ENCODE measurements at regions not wholly inside any gene's neighbourhood (a gene's known extent, or its start where the extent isn't known, plus 50 kb on each side); places are given as distances from the start of the nearest gene placed in this dataset.
"Not testable (repeated sequence)": the region's sequence is repeated elsewhere in the genome, so short reads cannot be mapped to it uniquely, and the experiment has no call there.

DNA sequence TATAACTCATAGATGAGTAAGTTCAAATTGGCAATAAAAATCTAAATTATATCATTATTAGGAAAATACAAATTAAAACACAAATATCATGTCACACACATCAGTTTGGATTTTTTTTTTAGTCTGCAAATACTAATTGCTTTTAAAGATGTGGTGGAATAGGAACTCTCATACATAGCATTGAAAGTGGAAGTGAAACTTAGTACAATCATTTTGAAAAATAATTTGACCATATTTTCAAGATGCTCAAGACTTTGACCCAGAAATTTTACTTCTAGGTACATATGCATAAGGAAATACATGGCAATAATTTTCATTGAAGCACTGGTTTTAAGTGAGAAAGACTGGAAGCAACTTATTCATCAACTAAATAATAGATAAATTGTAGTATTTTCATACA, 147.5 kb upstream of the SMIM31 start:
- no peak for ATAC-seq

DNA sequence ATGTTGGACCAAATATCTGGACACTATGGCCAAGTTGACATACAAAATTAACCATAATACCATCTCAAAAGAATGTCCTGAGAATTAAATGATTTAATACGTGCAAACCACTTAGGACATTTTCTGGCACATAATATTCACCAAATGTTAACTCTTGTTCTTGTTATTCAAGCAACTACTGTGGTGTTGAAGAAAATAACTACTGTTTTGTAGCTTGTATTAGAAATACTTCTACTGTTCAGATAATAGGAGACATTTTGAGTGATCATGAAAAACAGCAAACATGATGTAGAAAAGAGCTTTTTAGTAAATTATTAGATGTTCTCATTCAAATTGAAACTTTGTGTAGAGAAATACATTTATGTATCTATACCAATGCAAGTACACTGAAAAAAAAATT, 140.7 kb upstream of the SMIM31 start:
- no peak for ATAC-seq

DNA sequence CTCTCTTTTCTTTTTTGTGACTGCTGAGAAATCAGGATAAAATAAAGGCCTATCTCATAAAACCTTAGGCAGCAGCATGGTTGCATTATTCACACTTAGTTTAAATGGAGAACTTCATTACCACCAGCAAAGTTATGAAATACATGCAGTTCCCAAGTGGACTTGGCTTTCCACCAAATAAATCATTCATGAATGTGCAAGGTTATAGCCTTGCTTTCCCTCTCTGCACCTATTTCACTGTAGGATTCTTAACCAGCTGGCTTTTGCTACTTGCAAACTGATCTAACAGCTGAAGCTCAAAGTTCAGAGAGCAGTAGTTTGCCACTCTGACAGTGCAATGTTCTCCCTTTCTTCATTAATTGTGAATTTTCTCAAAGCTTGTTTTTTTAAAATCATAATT, 140.1 kb upstream of the SMIM31 start:
- ATAC-seq, result no peak

DNA sequence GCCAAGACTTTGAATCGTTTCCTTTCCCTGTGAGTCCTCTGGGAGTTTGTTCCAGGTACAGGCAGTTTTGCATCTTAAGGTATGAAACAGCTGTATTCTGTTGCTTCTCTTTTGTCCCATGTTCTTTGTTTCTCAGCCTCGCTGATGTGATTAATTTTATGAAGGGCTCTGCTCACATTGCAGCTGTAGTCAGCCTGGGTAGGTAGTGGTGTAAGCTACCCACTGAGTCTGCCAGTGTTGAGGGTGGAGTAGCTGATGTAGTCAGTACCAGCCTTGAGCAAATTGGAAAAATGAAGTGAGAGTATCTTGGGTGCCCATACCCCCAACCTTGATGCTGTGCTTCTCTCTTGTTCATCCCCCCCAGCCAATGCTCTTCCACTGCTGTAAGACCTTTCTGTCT, 139.6 kb upstream of the SMIM31 start:
- ATAC-seq, result no peak

DNA sequence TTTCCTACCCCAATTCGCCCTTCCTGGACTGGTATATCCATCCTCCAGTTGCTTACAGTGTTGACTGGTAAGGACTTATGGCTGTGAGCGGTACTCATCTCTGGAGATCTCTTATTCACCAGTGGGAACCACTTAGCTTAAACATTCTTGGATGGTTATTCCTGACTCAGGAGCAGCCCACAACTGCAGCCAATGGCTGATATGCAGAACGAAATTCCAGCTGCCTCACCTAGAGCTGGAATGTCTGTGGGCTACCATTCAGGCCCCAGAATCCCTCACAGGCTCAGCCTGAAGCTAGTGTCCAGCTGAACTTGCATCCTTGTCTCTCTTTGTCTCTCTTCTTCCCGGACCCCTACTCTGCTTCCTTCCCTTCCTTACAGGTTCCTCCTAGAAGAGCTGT, 138.9 kb upstream of the SMIM31 start:
- ATAC-seq, result no peak

DNA sequence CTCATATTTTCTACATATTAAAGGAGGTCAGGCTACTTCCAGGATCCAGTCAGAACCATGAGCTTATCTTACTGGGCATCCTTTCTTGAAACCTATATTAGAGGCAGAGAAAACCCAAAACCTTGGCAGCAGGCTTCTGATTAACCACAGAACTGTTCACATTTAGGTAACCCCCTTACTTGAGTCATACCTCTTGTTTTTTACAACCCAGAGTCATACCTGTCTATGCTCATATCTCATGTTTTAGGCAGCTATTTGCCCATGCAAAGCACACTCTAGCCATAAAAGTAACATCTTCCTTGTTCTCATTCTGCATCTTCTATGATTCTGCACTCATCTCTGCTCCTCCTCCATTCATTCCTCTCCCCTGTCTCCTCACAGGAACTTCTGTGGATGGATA, 138.0 kb upstream of the SMIM31 start:
- no peak for ATAC-seq

DNA sequence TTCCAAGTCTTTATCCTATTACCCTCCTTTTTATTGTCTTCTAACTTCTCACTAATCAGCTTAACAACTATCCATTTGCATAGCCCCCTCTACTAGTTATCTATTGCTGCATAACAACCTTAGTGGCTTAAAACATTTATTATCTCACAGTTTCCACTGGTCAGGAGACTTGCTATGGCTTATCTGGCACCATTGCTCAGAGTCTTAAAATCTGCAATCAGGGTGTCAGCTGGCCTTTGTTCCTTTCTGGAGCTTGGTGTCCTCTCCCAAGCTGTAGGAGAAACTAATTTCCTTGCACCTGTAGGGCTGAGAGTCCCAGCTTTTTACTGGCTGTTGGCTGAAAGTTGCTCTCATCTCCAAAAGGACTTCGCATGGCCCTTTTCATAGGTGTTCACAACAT, 137.0 kb upstream of the SMIM31 start:
- no peak for ATAC-seq

DNA sequence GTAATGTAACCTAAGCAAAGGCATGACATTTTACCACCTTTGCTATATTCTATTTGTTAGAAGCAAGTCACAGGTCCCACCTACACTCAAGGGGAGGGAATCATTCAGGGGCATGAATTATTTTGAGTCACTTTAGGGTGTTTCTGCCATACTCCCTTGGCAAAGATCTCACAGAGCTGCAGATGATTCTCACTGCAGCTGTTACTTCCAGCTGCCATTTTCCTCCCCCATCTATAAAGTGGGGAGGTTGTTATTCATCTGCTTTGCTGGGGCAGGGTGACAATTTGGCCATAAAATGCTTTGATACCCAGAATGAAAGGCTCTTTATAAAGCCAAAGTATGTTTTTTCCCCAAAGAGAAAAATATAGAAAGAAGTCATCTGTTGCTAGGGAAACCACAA, 136.5 kb upstream of the SMIM31 start:
- ATAC-seq, result no peak

DNA sequence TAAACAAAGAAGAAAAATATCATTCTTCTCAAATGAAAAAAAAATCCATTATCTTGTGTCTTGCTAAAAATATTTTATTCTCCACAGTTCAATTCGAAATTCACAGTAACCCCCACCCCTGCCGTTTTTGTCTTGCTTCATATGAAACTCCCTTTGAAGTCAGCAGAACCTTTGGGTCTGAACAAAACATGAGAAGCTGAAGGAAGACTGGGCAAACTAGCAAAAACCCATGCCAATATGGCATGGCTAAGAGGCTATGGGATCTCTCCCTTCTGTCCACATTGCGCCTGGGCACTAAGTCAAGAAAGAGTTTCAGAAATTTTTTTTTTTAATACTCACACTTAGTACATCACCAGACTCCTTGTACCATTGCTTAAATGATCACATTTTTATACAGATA, 136.0 kb upstream of the SMIM31 start:
- no peak for ATAC-seq

DNA sequence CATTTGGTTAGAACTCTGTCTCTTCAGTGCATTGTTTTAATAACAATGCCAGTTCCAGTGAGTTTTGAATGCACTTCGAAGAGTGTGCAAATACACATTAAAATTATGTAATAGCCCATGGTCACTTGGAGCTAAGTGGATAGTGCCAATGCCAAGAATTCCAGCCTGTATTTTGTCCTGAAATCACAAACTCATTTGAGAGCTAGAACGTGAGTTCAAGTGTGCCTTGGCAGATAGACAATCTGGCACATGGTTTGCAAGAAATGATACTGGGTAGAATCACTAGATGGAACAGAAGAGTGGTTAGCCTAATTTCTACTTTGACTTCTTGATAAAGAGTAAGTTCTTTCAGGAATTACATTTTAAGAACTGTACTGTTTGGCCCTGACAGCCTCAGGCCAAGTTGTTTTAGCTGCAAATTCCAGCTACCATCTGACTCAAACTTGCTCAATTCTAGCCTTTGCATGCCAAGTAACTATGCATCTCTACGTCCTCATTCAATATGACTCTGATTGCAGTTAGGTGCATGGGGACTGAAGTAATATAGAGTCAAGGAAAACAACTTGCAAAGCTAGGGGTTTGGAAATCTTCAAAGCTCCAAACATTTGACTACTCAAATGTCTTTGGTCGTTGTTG, 131.9 kb upstream of the SMIM31 start:
- ATAC-seq, result no peak

DNA sequence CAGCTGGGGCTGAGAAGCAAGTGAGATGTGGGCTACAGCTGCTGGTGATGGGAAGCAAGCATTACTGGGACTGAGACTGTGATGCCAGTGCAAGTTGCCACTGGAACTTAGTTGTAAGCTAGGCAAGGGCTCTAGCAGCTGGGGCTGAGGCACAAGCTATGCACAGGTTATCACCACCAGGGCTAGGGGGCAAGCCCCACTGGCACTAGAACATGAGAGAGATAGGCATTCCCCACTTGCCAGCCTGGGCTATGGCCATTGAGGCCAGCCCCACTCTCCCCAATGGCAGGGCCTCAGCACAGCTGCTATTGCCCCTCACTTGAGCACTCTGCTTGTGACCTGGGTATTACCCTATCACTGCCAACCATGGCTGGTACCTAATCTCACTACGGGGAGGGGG, 130.8 kb upstream of the SMIM31 start:
- no peak for ATAC-seq

DNA sequence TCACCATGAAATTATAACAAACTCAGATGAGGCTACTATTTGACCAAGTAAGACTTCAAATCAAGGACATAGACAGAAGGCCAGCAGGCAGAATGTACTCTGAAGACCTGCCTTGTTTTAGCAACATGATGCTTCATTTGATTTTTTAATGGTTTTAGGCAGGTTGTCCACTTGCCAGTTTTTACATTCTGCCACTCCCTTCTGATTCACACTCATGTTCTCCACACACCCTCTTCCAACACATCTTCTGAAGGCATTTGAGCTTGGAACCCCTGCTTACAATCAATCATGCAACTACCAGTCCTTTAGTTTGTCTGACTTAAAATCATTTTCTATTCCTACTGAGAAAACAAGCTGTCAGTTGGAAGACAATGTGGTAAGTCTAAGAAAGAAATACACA, 114.9 kb upstream of the SMIM31 start:
- no peak for ATAC-seq

DNA sequence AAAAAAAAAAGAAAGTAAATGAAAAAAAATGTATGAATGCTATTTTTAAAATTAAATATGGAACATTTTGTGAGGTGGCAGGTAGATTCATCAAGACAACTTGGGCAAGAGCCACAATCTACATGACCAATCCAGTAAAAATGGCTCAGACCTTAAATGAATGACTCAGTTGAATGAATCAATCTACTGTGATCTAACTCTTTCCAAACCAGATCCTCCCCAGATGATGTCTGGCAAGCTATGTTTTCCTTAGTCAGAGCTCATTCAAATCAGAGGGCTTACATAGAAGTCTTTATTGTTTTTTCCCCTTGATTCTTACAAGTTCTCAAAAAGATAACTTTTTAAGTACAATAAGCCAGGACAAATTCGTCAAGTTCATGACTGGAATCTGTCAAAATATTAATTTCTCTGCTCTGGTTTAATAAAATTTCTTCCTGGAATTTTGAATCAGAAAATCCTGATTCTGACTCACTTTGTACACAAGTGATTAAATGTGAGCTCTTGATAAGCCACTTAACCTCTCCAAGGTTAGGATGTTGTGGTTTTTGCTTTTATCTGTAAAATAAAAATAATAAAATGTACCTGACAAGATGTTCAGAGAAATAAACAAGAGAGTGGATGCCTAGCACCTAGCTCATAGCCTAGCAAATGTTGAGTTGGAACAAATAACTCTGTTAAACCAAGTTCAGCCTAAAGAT, 105.6 kb upstream of the SMIM31 start:
- ATAC-seq, result no peak

DNA sequence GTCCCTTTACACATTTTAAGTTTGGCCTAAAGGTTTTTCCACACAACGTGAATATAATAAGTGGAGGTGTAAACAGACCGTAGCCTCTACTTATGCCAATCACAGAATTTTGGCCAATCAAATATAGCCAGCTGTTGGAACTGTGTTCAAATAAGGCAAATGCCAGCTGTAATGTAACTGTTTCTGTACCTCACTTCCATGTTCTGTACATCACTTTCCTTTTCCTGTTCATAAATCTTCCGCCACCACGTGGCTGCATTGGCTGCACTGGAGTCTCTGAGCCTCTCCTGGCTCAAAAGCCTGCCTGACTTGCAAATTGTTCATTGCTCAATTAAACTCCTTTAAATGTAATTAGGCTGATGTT, 105.1 kb upstream of the SMIM31 start:
- no peak for ATAC-seq

DNA sequence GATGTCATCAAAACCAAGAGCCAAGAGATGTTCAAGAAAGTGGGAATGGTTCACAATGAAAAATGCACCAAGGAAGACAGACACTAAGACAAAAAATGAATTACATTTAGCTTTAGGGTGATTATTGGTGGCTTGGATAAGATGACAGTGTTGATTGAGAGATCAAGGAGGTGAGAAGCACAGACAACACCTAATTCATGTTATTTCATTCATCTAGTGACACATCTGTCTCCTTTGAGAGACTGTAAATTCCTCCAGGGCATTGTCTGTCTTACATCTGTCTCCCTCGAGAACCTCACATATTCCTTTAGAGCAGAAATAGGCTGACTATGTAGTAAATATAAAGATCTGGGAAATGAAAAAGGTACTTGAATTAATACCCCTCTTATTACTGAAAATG, 94.2 kb upstream of the SMIM31 start:
- no peak for ATAC-seq

DNA sequence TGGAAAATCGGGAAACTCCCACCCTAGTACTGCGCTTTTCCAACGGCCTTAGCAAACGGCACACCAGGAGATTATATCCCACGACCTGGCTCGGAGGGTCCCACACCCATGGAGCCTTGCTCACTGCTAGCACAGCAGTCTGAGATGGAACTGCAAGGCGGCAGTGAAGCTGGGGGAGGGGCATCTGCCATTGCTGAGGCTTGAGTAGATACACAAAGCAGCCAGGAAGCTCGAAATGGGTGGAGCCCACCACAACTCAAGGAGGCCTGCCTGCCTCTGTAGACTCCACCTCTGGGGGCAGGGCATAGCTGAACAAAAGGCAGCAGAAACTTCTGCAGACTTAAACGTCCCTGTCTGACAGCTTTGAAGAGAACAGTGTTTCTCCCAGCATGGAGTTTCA, 77.8 kb upstream of the SMIM31 start:
- not testable (repeated sequence) for ATAC-seq

DNA sequence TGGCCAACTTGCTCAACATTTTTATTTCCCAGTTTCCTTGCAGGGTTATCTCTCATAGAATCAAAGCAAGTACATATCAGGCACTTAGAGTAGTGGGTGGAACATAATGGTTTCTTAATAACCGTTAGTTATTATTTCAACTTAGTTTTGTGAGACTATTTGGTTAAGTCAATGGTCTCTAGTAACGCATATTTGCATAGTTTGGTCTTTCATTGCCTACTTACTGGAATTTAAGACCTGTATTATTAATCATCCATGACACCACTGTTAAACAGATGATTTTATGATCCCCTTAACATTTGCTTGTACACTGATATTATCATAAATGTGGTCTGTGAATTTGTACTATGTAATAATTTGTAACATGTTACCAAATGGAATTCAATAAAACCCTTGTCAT, 70.9 kb upstream of the SMIM31 start:
- no peak for ATAC-seq

DNA sequence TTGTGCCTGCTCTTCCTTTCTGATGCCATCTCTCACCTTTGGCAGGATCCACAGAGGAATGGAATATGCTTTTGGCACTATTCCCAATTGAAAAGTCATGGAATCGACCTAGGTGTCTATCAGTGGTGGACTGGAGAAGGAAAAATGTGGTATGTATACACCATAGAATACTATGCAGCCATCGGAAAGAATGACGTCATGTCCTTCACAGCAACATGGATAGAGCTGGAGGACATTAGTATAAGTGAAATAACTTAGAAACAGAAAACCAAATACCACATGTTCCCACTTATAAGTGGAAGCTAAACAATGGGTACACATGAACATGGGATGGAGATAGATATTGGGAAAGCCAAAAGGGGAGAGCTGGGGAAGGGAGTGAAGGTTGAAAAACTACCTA, 58.3 kb upstream of the SMIM31 start:
- ATAC-seq, result no peak

DNA sequence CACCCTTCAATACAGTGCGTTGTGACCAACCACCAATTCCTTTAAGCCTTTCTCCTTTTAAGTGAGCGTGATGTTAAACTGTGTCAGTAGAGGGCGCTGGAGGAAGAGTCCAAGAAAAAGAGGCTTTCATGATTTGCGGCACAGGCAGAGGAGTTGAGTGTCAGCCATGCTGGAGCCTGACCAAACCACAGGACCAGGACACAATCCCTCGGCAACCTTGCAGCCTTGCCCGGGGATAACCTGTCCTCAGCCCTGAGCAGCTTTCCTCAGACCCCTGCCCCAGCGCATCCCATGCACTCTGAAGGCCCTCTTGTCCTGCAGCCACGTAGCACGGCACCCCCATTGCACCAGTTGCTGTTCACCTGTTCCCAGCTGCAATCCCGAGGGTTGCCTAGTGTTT, 53.5 kb upstream of the SMIM31 start:
- no peak for ATAC-seq

DNA sequence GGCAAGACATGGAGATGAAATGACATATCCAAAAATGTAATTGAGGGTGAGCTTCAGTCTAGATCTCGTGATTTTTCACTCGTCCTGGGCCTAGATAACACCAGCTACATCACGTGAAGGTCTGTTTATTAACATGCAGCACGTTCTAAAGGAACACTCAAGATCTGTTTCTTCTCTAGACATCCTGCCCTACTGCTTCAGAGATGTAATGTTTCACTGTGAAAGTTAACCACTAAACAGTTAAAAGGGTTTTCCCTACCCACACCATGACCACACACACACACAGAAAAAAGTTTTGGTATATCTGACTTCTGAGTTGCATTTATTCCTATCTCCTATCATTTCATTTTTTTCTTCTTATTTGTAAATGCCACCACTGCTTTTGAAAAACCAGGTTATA, 52.3 kb upstream of the SMIM31 start:
- ATAC-seq, result no peak
